CD14-positive monocyte (primary cell): ENCODE measurements at regions not wholly inside any gene's neighbourhood (a gene's known extent, or its start where the extent isn't known, plus 50 kb on each side); places are given as distances from the start of the nearest gene placed in this dataset.

Experiments used
- DNase-seq, 3 donors: peaks; one replicate each; pipeline ENCODE4 v3.0.0-alpha.2; 2011 to 2022
- H2AFZ ChIP-seq: 2 replicates; pipeline ENCODE4 v1.6.0; 2012; ENCODE audit warnings: mild to moderate bottlenecking, low read depth, low read length, inconsistent platforms; ENCODE audit not compliant: insufficient read depth, poor library complexity, severe bottlenecking
- H3K27ac ChIP-seq, 2 donors: 1 replicate in 1 of 2; 2 replicates in 1 of 2; pipeline ENCODE4 v1.5.1; 2012 to 2013; ENCODE audit warnings: low read length in 2 of 2, control low read depth in 1 of 2, inconsistent platforms in 1 of 2, low read depth in 1 of 2, mild to moderate bottlenecking in 1 of 2
- H3K27me3 ChIP-seq, 2 donors: one replicate each; pipeline versions ENCODE4 v1.6.0 to v1.6.1; 2011 to 2013; ENCODE audit warnings: low read length in 2 of 2; ENCODE audit not compliant: control insufficient read depth in 2 of 2, insufficient read depth in 2 of 2
- H3K36me3 ChIP-seq, 2 donors: replicated peaks in 1 of 2; 1 replicate in 1 of 2; 2 replicates in 1 of 2; pipeline versions ENCODE4 v1.5.1 to v1.6.1; 2012 to 2013; ENCODE audit warnings: low read length in 2 of 2, control low read depth in 1 of 2, inconsistent platforms in 1 of 2, mild to moderate bottlenecking in 1 of 2; ENCODE audit not compliant: insufficient read depth in 2 of 2, control insufficient read depth in 1 of 2
- H3K4me1 ChIP-seq, 2 donors: 1 replicate in 1 of 2; 2 replicates in 1 of 2; pipeline versions ENCODE4 v1.5.1 to v1.6.1; 2012 to 2013; ENCODE audit warnings: low read length in 2 of 2, control low read depth in 1 of 2, inconsistent platforms in 1 of 2, mild to moderate bottlenecking in 1 of 2, moderate library complexity in 1 of 2; ENCODE audit not compliant: insufficient read depth in 2 of 2, control insufficient read depth in 1 of 2
- H3K4me2 ChIP-seq: replicated peaks from 2 replicates; pipeline ENCODE3; 2012; ENCODE audit warnings: low read length, moderate library complexity, mild to moderate bottlenecking; ENCODE audit not compliant: poor library complexity, severe bottlenecking; ENCODE audit errors: extremely low read depth
- H3K4me3 ChIP-seq, 3 experiments: fragments of 200-600 bp in 1 of 3; sonication (generic) in 1 of 3; replicated peaks in 1 of 3; 1 replicate in 2 of 3; 2 replicates in 1 of 3; pipeline ENCODE4 v1.5.1; 2011 to 2013; ENCODE audit warnings: low read length in 3 of 3, mild to moderate bottlenecking in 3 of 3, control low read depth in 2 of 3, low read depth in 2 of 3, inconsistent platforms in 1 of 3, moderate library complexity in 1 of 3
- H3K79me2 ChIP-seq: 2 replicates; pipeline ENCODE4 v1.6.0; 2012; ENCODE audit warnings: mild to moderate bottlenecking, control low read depth, inconsistent platforms, low read length, moderate library complexity; ENCODE audit not compliant: insufficient read depth
- H3K9ac ChIP-seq: 2 replicates; pipeline ENCODE4 v1.6.0; 2017; ENCODE audit warnings: low read length, mild to moderate bottlenecking; ENCODE audit not compliant: insufficient read depth, poor library complexity, severe bottlenecking
- H3K9me3 ChIP-seq, 2 donors: replicated peaks in 1 of 2; 1 replicate in 1 of 2; 2 replicates in 1 of 2; pipeline versions ENCODE4 v1.5.1 to v1.6.1; 2012 to 2013; ENCODE audit warnings: low read length in 2 of 2, control low read depth in 1 of 2; ENCODE audit not compliant: control insufficient read depth in 1 of 2, insufficient read depth in 1 of 2
- H4K20me1 ChIP-seq: 2 replicates; pipeline ENCODE4 v1.6.0; 2012; ENCODE audit warnings: mild to moderate bottlenecking, low read length, control low read depth, moderate library complexity; ENCODE audit not compliant: insufficient read depth
- H3K27ac Mint-ChIP-seq, 7 donors: one replicate each; pipeline ENCODE4 v1.8.0; 2020; ENCODE audit warnings: mild to moderate bottlenecking in 7 of 7, mixed read lengths in 7 of 7, moderate library complexity in 6 of 7, inconsistent platforms in 2 of 7
- H3K27me3 Mint-ChIP-seq, 3 donors: one replicate each; pipeline ENCODE4 v1.8.0; 2021 to 2022; ENCODE audit warnings: low read depth in 3 of 3, mild to moderate bottlenecking in 3 of 3, mixed read lengths in 3 of 3, moderate library complexity in 3 of 3, inconsistent platforms in 1 of 3
- H3K36me3 Mint-ChIP-seq, 2 donors: one replicate each; pipeline ENCODE4 v1.8.0; 2020; ENCODE audit warnings: mixed read lengths in 2 of 2, inconsistent platforms in 1 of 2, mild to moderate bottlenecking in 1 of 2
- H3K4me1 Mint-ChIP-seq: one replicate; pipeline ENCODE4 v1.8.0; 2020; ENCODE audit warnings: mild to moderate bottlenecking, mixed read lengths
- H3K4me3 Mint-ChIP-seq, 2 donors: one replicate each; pipeline ENCODE4 v1.8.0; 2020; ENCODE audit warnings: mild to moderate bottlenecking in 2 of 2, mixed read lengths in 2 of 2, moderate library complexity in 1 of 2
- H3K9me3 Mint-ChIP-seq, 7 donors: one replicate each; pipeline ENCODE4 v1.8.0; 2020 to 2022; ENCODE audit warnings: mixed read lengths in 7 of 7, mild to moderate bottlenecking in 6 of 7, moderate library complexity in 6 of 7, inconsistent platforms in 2 of 7
- WGBS: methylation state at CpG from one replicate; pipeline ENCODE4 v1.1.5; 2013; ENCODE audit warnings: missing lambda C conversion rate; ENCODE audit not compliant: insufficient coverage; 5-methylcytosine and 5-hydroxymethylcytosine counted together
- intact Hi-C, 2 donors: fragments of 100-400 bp; cut with micrococcal nuclease; formaldehyde crosslinking; loops; one replicate each; pipeline versions ENCODE4 v1.15.0 to v1.15.1; 2023
- TF ChIP-seq, protein P1 (sequence below): fragments of 200-600 bp; IDR thresholded peaks from one replicate; pipeline ENCODE4 v1.8.0; 2022; ENCODE audit warnings: antibody characterized with exemption, mild to moderate bottlenecking

DNA sequence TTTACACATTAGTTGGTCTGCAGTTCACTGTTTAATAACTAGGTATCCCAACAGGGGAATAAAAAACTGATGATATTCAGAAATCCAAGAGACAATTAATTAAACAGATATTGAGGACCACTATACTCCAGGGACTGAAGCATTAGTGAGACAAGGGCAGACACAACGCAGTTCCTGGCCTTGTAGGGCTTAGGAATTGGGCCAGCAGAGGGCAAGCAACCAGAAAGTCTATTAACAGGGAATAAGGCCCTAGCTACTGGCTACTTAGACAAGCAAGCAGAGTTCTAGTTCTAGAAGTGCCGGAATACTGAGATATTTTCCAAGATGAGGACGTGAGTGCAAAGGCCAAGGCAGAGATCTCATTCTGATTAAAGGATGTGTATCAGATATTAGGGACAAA is 58.6 kb upstream of the ADGRA3 start:
- H4K20me1 ChIP-seq = no peaks in the 10 kb centered on the region
- H3K4me1 ChIP-seq = no peaks in the 10 kb centered on the region
- no peaks in the 10 kb centered on the region for H3K79me2 ChIP-seq
- DNase-seq = no peak
- peaks cover 6 to 13% of the 10 kb centered on the region in 2 donors for H3K9me3 ChIP-seq
- Mint-ChIP-seq H3K36me3 (no peaks in the 10 kb centered on the region), H3K27me3 (no peaks in the 10 kb centered on the region), H3K4me1 (no peaks in the 10 kb centered on the region), H3K9me3 (peaks cover 4 to 20% (median 15%) of the 10 kb centered on the region in 7 donors), H3K4me3 (no peak overlapping the region), H3K27ac (no peak overlapping the region)
- H3K4me2 ChIP-seq = no peak overlapping the region
- WGBS = 93% methylated on average over 3 of the region's 3 CpGs
- no peak overlapping the region for H3K9ac ChIP-seq
- no peaks in the 10 kb centered on the region for H3K36me3 ChIP-seq
- no peak overlapping the region for H2AFZ ChIP-seq
- intact Hi-C loops = no loop called here
- no peak overlapping the region for H3K4me3 ChIP-seq
- TF ChIP-seq, protein P1, sequence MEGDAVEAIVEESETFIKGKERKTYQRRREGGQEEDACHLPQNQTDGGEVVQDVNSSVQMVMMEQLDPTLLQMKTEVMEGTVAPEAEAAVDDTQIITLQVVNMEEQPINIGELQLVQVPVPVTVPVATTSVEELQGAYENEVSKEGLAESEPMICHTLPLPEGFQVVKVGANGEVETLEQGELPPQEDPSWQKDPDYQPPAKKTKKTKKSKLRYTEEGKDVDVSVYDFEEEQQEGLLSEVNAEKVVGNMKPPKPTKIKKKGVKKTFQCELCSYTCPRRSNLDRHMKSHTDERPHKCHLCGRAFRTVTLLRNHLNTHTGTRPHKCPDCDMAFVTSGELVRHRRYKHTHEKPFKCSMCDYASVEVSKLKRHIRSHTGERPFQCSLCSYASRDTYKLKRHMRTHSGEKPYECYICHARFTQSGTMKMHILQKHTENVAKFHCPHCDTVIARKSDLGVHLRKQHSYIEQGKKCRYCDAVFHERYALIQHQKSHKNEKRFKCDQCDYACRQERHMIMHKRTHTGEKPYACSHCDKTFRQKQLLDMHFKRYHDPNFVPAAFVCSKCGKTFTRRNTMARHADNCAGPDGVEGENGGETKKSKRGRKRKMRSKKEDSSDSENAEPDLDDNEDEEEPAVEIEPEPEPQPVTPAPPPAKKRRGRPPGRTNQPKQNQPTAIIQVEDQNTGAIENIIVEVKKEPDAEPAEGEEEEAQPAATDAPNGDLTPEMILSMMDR = no peak
- no peaks in the 10 kb centered on the region for H3K27me3 ChIP-seq
- no peak overlapping the region for H3K27ac ChIP-seq

DNA sequence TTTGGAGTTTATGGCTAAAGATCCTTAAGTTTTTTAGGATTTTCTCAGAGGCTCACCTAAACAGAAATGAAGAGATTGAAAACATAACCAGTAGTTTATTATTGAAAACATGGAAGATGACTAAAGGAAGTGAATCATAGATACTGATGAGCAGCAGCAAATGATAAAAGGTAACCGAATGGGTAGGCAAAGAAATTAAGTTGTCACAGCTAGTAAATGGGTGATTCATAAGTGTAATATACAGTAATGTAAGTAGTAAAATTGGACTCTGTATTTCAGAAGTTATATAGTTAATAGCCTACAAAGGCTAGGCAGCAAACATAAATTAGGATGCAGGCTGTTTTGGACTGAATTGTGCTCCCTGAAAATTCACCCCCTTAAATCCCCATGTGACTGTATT is 59.0 kb upstream of the ADGRA3 start:
- Mint-ChIP-seq H3K4me1 (no peaks in the 10 kb centered on the region), H3K4me3 (no peak overlapping the region), H3K27me3 (no peaks in the 10 kb centered on the region), H3K36me3 (no peaks in the 10 kb centered on the region), H3K9me3 (peaks cover 3 to 17% (median 13%) of the 10 kb centered on the region in 7 donors), H3K27ac (no peak overlapping the region)
- Histone ChIP-seq H2AFZ (no peak overlapping the region), H3K79me2 (no peaks in the 10 kb centered on the region), H3K4me3 (no peak overlapping the region), H3K27me3 (no peaks in the 10 kb centered on the region), H3K9me3 (peaks cover 6 to 13% of the 10 kb centered on the region in 2 donors), H3K36me3 (no peaks in the 10 kb centered on the region), H3K4me2 (no peak overlapping the region), H4K20me1 (no peaks in the 10 kb centered on the region), H3K4me1 (no peaks in the 10 kb centered on the region), H3K9ac (no peak overlapping the region), H3K27ac (no peak overlapping the region)
- intact Hi-C loops = no loop called here
- no peak for DNase-seq
- 83% methylated on average over 1 of the region's 1 CpG for WGBS
- TF ChIP-seq, protein P1 = no peak
